Keratinocyte (primary cell): ENCODE measurements at regions not wholly inside any gene's neighbourhood (a gene's known extent, or its start where the extent isn't known, plus 50 kb on each side); places are given as distances from the start of the nearest gene placed in this dataset.

ENCODE experiments used
- CTCF ChIP-seq, 3 experiments: IDR thresholded peaks in 1 of 3; conservative IDR thresholded peaks in 1 of 3; optimal IDR thresholded peaks in 1 of 3; 2 replicates in 2 of 3; 3 replicates in 1 of 3; pipeline versions ENCODE3 to v1.5.1; 2011; ENCODE audit warnings: low read length in 3 of 3, mild to moderate bottlenecking in 3 of 3, moderate library complexity in 2 of 3, control low read depth in 1 of 3, inconsistent platforms in 1 of 3; ENCODE audit not compliant: insufficient read depth in 2 of 3; ENCODE audit errors: extremely low read depth in 1 of 3
- EZH2 ChIP-seq: IDR thresholded peaks from one replicate; pipeline ENCODE4 v1.6.1; 2012; ENCODE audit warnings: inconsistent platforms, mild to moderate bottlenecking, low read length, moderate library complexity

DNA sequence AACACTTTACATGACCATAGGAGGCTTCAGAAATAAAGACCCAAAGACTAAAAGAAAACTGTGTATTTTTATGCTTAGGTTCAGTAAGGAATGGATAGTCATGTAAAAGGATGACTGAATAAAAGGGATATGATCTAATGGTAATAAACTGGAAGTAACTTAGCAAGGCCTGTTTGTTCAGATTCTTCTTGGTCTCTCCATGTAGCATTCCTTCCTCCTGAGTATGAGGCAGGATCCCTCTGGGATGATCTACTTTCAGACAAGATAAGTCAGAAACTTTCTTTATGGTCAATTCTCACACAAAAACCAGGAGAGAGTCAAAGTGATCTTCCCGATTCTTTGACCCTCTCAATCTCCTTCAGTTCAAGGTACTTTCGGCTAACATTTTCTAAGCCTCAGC, 340.8 kb upstream of the DCBLD2 start:
- TF ChIP-seq CTCF (optimal IDR thresholded peaks at IDR 0.05 in 1 of 3, IDR thresholded peaks at IDR 0.05 in 1 of 3, conservative IDR thresholded peaks at IDR 0.05 in 1 of 3; ENCODE audit: extremely low read depth in 1 of 3, insufficient read depth in 2 of 3, low read length in 3 of 3) (no peak), EZH2 (no peak)
